ENCODE measurements at regions not wholly inside any gene's neighbourhood (a gene's known extent, or its start where the extent isn't known, plus 50 kb on each side); places are given as distances from the start of the nearest gene placed in this dataset.

DNA sequence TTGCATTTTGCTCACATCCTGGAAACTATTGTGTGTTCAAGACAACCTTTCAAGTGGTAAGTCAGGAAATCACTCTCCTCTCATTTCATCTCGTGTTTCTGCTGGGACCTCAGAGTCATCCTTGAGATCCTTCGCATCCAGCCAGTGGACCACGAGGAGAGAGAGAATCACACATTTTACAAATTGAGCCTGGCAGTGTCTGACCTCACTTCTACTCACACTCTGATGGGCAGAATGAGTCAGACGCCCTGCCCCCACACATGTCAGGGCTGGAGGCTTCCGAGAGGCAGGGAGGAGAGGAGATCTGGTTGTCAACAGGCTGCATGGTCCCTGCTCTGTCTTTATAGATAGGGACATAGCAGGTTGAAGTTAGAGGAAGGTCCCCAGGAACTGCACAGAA is 509.7 kb downstream of the AJAP1 start:
- Mint-ChIP-seq H3K27me3 (peaks cover 7% of the 10 kb centered on the region), H3K27ac (no peak overlapping the region), H3K9me3 (ENCODE audit: insufficient read depth) (peaks cover 3% of the 10 kb centered on the region), H3K4me1 (no peaks in the 10 kb centered on the region), H3K4me3 (no peak overlapping the region)
- Histone ChIP-seq H3K9me3 (ENCODE audit: control extremely low read depth in 1 of 3, control insufficient read depth in 2 of 3, insufficient read depth in 1 of 3, low read length in 2 of 3) (peaks cover 0 to 6% (median 0%) of the 10 kb centered on the region in 3 donors), H3K4me2 (replicated peaks; ENCODE audit: low read depth, low read length, poor library complexity, severe bottlenecking) (no peak overlapping the region), H3K4me3 (ENCODE audit: control extremely low read depth in 1 of 5, extremely low read depth in 1 of 5, insufficient read depth in 1 of 5, low read depth in 2 of 5, low read length in 4 of 5) (no peak overlapping the region), H3K36me3 (replicated peaks in 1 of 2; ENCODE audit: control extremely low read depth in 1 of 2, control insufficient read depth in 1 of 2, extremely low read depth in 1 of 2, insufficient read depth in 2 of 2, low read length in 1 of 2) (no peaks in the 10 kb centered on the region), H3K27me3 (replicated peaks in 1 of 4; ENCODE audit: control extremely low read depth in 1 of 4, control insufficient read depth in 3 of 4, insufficient read depth in 4 of 4, low read length in 3 of 4) (no peaks in the 10 kb centered on the region), H3K79me2 (ENCODE audit: control insufficient read depth, insufficient read depth, low read length) (no peaks in the 10 kb centered on the region), H3K9ac (ENCODE audit: low read length) (no peak overlapping the region), H3K4me1 (ENCODE audit: control insufficient read depth in 2 of 2, insufficient read depth in 2 of 2, low read length in 2 of 2) (no peaks in the 10 kb centered on the region), H3K27ac (ENCODE audit: low read length in 2 of 2) (no peak overlapping the region), H4K20me1 (ENCODE audit: control insufficient read depth, insufficient read depth, low read length, poor library complexity, severe bottlenecking) (no peaks in the 10 kb centered on the region), H2AFZ (ENCODE audit: insufficient read depth, low read depth, low read length, poor library complexity, severe bottlenecking) (no peak overlapping the region)
- 70% methylated on average over 4 of the region's 5 CpGs for WGBS (ENCODE audit: insufficient coverage)
- DNase-seq (no peak), ATAC-seq (ENCODE audit: low read depth) (no peak)
- ChIA-PET POLR2A (no interaction called here), CTCF (no interaction called here)
- intact Hi-C loops (cut with micrococcal nuclease), result no loop called here
- TF ChIP-seq EZH2 (IDR thresholded peaks at IDR 0.05; ENCODE audit: borderline replicate concordance, insufficient read depth, low read depth, low read length, poor library complexity, severe bottlenecking), result no peak
- TF ChIP-seq, protein P1, sequence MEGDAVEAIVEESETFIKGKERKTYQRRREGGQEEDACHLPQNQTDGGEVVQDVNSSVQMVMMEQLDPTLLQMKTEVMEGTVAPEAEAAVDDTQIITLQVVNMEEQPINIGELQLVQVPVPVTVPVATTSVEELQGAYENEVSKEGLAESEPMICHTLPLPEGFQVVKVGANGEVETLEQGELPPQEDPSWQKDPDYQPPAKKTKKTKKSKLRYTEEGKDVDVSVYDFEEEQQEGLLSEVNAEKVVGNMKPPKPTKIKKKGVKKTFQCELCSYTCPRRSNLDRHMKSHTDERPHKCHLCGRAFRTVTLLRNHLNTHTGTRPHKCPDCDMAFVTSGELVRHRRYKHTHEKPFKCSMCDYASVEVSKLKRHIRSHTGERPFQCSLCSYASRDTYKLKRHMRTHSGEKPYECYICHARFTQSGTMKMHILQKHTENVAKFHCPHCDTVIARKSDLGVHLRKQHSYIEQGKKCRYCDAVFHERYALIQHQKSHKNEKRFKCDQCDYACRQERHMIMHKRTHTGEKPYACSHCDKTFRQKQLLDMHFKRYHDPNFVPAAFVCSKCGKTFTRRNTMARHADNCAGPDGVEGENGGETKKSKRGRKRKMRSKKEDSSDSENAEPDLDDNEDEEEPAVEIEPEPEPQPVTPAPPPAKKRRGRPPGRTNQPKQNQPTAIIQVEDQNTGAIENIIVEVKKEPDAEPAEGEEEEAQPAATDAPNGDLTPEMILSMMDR (IDR thresholded peaks at IDR 0.05), result no peak

DNA sequence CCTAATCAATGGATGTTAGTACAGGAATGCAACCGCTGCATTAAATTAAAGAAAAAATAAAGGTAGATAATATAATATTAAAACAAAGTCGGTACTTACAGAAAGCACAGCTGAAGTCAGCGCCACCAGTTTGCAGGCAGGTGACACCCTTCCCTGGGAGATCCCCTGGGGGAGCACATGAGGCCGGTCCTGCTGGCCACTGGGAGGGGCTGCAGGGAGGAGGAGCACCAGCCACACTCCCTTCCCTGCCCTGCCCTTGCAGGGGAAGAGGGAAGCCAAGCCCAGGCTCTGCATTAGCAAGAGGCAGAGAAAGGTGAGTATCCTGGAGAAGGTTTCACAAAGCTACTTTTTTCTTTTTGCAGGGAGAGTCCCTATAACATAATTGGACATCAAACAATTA is 507.0 kb downstream of the AJAP1 start:
- TF ChIP-seq, protein P1 (IDR thresholded peaks at IDR 0.05), result no peak
- no peak for TF ChIP-seq EZH2 (IDR thresholded peaks at IDR 0.05; ENCODE audit: borderline replicate concordance, insufficient read depth, low read depth, low read length, poor library complexity, severe bottlenecking)
- peaks cover 0 to 3% (median 0%) of the 10 kb centered on the region in 4 experiments for H3K27me3 ChIP-seq (replicated peaks in 1 of 4; ENCODE audit: control extremely low read depth in 1 of 4, control insufficient read depth in 3 of 4, insufficient read depth in 4 of 4, low read length in 3 of 4)
- no peak overlapping the region for H3K27ac ChIP-seq (ENCODE audit: low read length in 2 of 2)
- H3K4me3 Mint-ChIP-seq, result no peak overlapping the region
- H2AFZ ChIP-seq (ENCODE audit: insufficient read depth, low read depth, low read length, poor library complexity, severe bottlenecking), result no peak overlapping the region
- no peaks in the 10 kb centered on the region for H4K20me1 ChIP-seq (ENCODE audit: control insufficient read depth, insufficient read depth, low read length, poor library complexity, severe bottlenecking)
- WGBS (ENCODE audit: insufficient coverage), result 45% methylated on average over 3 of the region's 4 CpGs
- POLR2A ChIA-PET, result no interaction called here
- no peak overlapping the region for H3K4me2 ChIP-seq (replicated peaks; ENCODE audit: low read depth, low read length, poor library complexity, severe bottlenecking)
- no peaks in the 10 kb centered on the region for H3K79me2 ChIP-seq (ENCODE audit: control insufficient read depth, insufficient read depth, low read length)
- intact Hi-C loops (cut with micrococcal nuclease), result no loop called here
- H3K9ac ChIP-seq (ENCODE audit: low read length), result no peak overlapping the region
- peaks cover 7% of the 10 kb centered on the region for H3K27me3 Mint-ChIP-seq
- H3K27ac Mint-ChIP-seq, result no peak overlapping the region
- no peak overlapping the region for H3K4me3 ChIP-seq (ENCODE audit: control extremely low read depth in 1 of 5, extremely low read depth in 1 of 5, insufficient read depth in 1 of 5, low read depth in 2 of 5, low read length in 4 of 5)
- no peaks in the 10 kb centered on the region for H3K4me1 Mint-ChIP-seq
- CTCF ChIA-PET, result no interaction called here
- H3K4me1 ChIP-seq (ENCODE audit: control insufficient read depth in 2 of 2, insufficient read depth in 2 of 2, low read length in 2 of 2), result no peaks in the 10 kb centered on the region
- DNase-seq (no peak), ATAC-seq (ENCODE audit: low read depth) (no peak)
- no peaks in the 10 kb centered on the region for H3K36me3 ChIP-seq (replicated peaks in 1 of 2; ENCODE audit: control extremely low read depth in 1 of 2, control insufficient read depth in 1 of 2, extremely low read depth in 1 of 2, insufficient read depth in 2 of 2, low read length in 1 of 2)
- H3K9me3 ChIP-seq (ENCODE audit: control extremely low read depth in 1 of 3, control insufficient read depth in 2 of 3, insufficient read depth in 1 of 3, low read length in 2 of 3), result peaks cover 0 to 11% (median 0%) of the 10 kb centered on the region in 3 donors
- H3K9me3 Mint-ChIP-seq (ENCODE audit: insufficient read depth), result peaks cover 3% of the 10 kb centered on the region
